Mesenteric fat pad (tissue), 1 donor: ENCODE measurements at regions not wholly inside any gene's neighbourhood (a gene's known extent, or its start where the extent isn't known, plus 50 kb on each side); places are given as distances from the start of the nearest gene placed in this dataset.
"Not testable (repeated sequence)": the region's sequence is repeated elsewhere in the genome, so short reads cannot be mapped to it uniquely, and the experiment has no call there.

Source experiments
- DNase-seq: peaks from one replicate; pipeline ENCODE4 v3.0.0-alpha.2; 2020; ENCODE audit warnings: low spot score
- donor health status: DM: yes; HTN: yes; CAD: no.

GRCh38 chr2:177000061-177000714 lies 212.4 kb upstream of the HNRNPA3 start:
- no peak for DNase-seq

GRCh38 chr2:177000715-177001072 lies 211.9 kb upstream of the HNRNPA3 start:
- DNase-seq: no peak

DNA sequence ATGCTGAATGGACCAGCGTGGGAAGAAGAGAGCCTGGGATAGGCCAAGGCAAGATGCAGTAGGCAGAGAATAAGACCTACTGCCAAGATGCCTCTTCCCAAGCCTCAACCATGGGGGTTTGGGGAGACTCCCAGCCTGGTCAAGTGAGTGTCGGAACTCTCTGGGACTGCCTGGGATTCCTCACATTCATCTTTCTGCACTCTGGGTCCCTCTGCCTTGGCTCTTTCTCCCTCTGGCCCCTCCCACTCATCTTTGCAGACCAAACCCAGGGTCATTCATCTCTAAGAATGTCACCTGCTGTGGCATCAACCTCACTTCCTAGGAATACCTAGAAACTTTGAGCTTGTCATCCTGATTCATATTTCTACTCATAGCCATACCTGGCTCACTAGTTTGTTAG lies 211.3 kb upstream of the HNRNPA3 start:
- DNase-seq: no peak

- no peak for DNase-seq
Measured at GRCh38 chr2:177002983-177003382, 209.6 kb upstream of the HNRNPA3 start.

- DNase-seq: not testable (repeated sequence)
Measured at GRCh38 chr2:177007726-177008125, 204.9 kb upstream of the HNRNPA3 start.

DNA sequence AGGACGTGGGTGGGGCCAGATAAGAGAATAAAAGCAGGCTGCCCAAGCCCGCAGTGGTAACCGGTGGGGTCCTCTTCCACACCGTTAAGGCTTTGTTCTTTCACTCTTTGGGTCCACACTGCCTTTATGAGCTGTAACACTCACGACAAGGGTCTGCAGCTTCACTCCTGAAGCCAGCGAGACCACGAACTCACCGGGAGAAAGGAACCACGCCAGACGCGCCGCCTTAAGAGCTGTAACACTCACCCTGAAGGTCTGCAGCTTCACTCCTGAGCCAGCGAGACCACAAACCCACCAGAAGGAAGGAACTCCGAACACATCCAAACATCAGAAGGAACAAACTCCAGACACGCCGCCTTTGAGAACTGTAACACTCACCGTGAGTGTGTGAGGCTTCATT lies 203.9 kb upstream of the HNRNPA3 start:
- DNase-seq: not testable (repeated sequence)

DNA sequence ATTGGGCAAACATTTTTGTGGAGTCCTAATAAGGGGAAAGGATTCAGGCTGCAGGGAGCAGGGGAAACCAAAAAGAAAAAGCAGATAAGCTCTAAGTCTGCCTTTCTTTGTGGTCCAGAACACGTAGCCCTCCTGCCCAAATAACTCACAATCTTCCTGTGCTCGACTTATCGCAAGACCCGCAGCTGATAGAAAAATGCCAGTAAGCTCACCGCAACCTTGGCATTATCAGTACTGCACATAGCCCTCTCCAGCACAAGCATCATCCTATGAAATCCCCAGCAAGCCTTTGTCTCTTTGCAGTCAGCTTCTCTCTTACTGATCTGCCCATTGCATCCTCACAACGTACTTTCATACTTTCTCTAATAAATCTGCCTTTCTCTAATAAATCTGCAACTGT lies 202.4 kb upstream of the HNRNPA3 start:
- DNase-seq: no peak

- no peak for DNase-seq
Measured at GRCh38 chr2:177010861-177011260, 201.7 kb upstream of the HNRNPA3 start.

- no peak for DNase-seq
Measured at GRCh38 chr2:177014946-177015345, 197.6 kb upstream of the HNRNPA3 start.

DNA sequence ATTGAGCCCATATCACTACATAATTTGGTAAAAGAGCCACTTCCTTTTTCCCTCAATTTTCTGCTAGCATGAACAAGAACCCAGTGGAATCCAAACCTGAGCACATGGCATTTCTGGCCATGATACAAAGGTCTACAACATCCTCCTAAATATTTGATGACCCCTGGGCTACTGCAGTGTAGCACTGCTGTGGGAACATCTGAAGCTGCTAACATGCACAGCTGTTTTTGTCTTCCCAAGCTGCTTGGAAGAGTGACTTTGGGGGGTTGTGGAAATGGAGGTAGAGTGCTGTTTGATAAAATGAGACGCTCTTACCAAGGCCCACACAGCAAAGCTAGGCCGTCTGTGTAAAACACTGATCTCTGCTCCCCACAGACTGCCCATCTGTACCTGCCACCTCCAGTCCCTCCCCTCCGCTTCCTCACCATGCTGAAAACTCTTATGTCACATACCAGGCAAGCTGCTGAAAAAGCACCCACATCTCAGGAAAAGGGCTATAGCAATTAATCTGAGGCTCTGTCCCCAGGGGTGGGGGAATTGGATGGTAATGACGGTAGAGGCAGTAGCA lies 197.2 kb upstream of the HNRNPA3 start:
- DNase-seq: no peak

DNA sequence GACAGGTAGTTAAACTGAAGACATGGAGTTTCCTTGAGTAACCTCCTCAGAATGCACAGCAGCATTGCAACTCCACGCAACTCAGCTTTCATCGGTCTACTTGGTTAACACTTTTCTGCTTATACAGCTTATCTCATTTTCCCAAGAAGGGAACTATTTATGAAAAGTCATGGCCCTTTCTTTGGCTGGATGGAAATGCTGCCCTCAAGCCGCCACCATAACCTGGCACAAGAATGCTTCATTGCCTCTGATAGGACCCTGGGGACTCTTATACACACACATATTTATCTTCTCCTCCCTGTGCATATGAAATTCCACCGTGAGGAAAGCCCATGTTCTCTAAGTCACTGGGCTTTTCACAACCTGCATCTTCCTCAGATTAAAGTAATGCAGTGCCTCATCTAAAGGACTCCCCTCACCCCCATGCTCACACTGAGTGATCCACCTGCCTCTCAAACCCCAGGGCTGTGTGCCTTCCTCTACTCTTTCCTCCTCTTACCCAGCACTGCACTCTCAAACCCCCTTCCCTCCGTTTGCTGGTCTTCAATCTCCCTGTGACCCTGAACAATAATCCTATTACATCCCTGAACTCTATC lies 192.0 kb upstream of the HNRNPA3 start:
- no peak for DNase-seq

DNA sequence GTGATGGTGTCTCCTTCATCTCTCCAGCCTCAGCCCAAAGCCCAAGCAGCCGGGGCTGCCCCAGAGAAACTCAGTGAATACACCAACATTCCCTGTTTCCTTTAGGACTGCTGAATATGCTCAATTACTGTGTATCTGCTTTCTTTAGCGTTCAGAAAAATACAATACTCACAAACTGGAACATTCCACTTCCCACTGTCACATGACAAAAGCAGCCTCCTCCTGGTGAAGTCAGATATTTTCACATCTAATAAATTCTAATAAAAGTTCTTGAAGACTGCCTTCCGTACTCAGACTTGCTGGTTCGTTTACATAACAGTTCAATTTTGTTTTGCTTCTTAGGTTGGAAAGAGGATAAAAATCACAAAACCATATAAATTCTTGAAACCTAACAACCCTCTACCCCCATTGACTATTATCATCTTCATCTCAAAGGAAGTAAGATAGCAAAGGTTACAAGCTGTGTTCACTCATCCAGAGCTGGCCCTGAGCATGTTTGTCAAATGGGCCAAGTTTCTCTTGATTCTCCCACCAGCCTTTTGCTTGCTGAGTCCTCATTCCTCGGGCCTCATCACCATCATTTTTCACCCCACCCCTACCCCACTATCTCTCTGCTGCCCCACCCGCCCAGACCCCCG lies 190.8 kb upstream of the HNRNPA3 start:
- DNase-seq: no peak

- DNase-seq: no peak
Measured at GRCh38 chr2:177024765-177025164, 187.8 kb upstream of the HNRNPA3 start.

DNA sequence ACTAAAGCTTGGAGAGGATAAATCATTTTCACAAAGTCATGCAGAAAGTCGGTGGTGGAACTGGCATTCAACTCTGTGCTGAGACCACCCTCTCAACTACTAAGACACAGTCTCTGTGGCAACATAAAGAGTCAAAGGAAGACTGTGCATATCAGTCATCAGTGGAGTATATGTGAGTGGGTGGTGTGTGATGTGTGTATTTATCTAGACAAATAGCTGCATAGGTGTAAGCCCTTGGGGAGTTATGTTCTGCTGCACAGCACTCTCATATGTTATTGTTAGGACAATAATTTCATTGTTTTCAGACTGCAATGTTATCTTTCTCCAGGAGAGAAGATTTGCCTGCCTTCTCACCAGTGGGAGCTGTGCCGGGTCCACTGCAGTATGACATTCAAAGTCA lies 186.3 kb upstream of the HNRNPA3 start:
- DNase-seq: no peak

DNA sequence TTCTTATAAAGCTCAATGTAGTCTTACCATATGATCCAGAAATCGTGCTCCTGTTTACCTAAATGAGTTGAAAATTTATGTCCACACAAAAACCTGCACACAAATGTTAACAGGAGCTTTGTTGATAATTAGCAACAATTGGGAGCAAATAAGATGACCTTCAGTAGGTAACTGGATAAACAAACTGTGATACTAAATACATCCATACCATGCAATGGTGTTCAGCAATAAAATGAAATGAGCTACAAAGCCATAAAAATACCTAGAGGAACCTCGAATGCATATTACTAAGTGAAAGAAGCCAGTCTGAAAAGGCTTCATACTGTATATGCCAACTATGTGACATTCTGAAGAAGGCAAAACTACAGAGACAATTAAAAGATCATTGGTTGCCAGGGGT lies 185.6 kb upstream of the HNRNPA3 start:
- DNase-seq: no peak

- no peak for DNase-seq
Measured at GRCh38 chr2:177028296-177028695, 184.3 kb upstream of the HNRNPA3 start.

- DNase-seq: no peak
Measured at GRCh38 chr2:177029075-177029474, 183.5 kb upstream of the HNRNPA3 start.

DNA sequence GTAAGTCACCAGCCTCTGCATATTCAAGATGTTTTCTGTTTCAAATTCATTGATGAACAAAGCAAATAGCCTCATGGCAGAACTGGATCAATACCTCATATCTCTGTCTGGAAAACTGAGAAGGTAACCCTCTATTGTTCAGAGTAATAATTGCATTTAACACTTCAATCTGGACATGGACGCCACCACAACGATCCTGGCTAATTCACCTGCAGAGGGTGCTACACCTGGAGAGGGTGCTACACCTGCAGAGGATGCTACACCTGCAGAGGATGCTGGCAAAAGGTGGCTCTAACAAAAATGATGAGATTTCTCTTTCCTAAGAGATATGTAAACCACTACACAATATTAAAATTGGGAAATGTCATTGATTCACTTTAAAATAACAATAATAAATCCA lies 183.1 kb upstream of the HNRNPA3 start:
- DNase-seq: no peak

DNA sequence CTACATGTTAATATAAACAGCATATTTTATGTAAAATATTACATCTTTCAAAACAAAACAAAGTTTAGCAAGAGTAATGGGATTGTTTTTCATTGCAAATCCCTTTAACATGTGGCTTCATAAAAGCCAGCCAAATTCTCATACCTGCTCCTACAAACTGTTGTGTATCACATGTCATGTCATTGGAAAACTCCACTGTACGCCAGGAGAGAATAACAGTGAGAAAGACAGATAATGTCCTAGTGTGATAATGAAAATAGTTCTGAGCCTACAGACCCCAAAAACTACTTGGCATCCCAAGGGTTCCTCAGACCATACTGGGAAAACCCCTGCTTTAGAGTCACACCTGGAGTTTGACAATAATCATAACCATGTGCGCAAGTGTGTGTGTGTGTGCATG lies 182.7 kb upstream of the HNRNPA3 start:
- DNase-seq: no peak

GRCh38 chr2:177030451-177031105 lies 182.0 kb upstream of the HNRNPA3 start:
- DNase-seq: no peak

- DNase-seq: no peak
Measured at GRCh38 chr2:177031438-177032180, 181.0 kb upstream of the HNRNPA3 start.
